ENCODE measurements at regions not wholly inside any gene's neighbourhood (a gene's known extent, or its start where the extent isn't known, plus 50 kb on each side); places are given as distances from the start of the nearest gene placed in this dataset.

DNA sequence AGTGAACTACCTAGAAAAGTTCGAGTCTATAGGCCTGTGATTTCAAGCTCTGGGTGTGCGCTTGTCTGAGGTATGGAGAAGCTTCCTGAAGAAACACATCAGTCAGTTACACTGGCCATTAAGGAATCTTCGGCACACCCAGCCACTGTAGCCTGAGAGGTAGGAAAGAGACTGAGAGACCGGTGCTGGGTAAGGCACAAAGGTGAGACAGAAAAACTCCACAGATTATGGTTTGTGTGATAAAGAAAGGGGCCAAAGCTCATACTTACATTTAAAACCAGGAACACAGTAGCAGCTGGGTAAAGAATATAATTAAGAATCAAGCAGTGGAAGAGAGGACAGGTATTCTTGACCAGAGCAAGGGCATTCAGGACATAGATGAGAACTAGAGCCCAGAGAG is 74.8 kb upstream of the TTC29 start:
- TF ChIP-seq, protein P1, sequence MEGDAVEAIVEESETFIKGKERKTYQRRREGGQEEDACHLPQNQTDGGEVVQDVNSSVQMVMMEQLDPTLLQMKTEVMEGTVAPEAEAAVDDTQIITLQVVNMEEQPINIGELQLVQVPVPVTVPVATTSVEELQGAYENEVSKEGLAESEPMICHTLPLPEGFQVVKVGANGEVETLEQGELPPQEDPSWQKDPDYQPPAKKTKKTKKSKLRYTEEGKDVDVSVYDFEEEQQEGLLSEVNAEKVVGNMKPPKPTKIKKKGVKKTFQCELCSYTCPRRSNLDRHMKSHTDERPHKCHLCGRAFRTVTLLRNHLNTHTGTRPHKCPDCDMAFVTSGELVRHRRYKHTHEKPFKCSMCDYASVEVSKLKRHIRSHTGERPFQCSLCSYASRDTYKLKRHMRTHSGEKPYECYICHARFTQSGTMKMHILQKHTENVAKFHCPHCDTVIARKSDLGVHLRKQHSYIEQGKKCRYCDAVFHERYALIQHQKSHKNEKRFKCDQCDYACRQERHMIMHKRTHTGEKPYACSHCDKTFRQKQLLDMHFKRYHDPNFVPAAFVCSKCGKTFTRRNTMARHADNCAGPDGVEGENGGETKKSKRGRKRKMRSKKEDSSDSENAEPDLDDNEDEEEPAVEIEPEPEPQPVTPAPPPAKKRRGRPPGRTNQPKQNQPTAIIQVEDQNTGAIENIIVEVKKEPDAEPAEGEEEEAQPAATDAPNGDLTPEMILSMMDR (IDR thresholded peaks at IDR 0.05; ENCODE audit: low read depth, low read length), result no peak
- no peak for TF ChIP-seq EZH2phosphoT487 (IDR thresholded peaks at IDR 0.05; ENCODE audit: low read depth)
